Fibroblast of gingiva (primary cell): ENCODE measurements at regions not wholly inside any gene's neighbourhood (a gene's known extent, or its start where the extent isn't known, plus 50 kb on each side); places are given as distances from the start of the nearest gene placed in this dataset.
"Not testable (repeated sequence)": the region's sequence is repeated elsewhere in the genome, so short reads cannot be mapped to it uniquely, and the experiment has no call there.

ENCODE experiments used
- DNase-seq: peaks from one replicate; pipeline ENCODE4 v3.0.0-alpha.2; 2011; ENCODE audit warnings: low read depth

- peak; percentile 53 for DNase-seq
These were observed 50.3 kb downstream of the GASK1B start for GRCh38 chr4:158122501-158122900.

- peak; percentile 98 for DNase-seq
These were observed 51.7 kb downstream of the GASK1B start for GRCh38 chr4:158121161-158121579.

GRCh38 chr4:158120645-158121151, 52.1 kb downstream of the GASK1B start:
- peak; percentile 96 for DNase-seq

- DNase-seq: no peak
These were observed 60.2 kb downstream of the GASK1B start for GRCh38 chr4:158112611-158113010.

- no peak for DNase-seq
These were observed 61.6 kb downstream of the GASK1B start for GRCh38 chr4:158111241-158111640.

GRCh38 chr4:158102904-158103303, 69.9 kb downstream of the GASK1B start:
- no peak for DNase-seq

GRCh38 chr4:158099686-158100085, 73.1 kb downstream of the GASK1B start:
- DNase-seq: no peak

- DNase-seq: no peak
These were observed 74.0 kb downstream of the GASK1B start for GRCh38 chr4:158098802-158099201.

- DNase-seq: no peak
These were observed 78.3 kb downstream of the GASK1B start for GRCh38 chr4:158094413-158095134.

- peak; percentile 48 for DNase-seq
These were observed 82.5 kb downstream of the GASK1B start for GRCh38 chr4:158090323-158090722.

GRCh38 chr4:158089897-158090296, 82.9 kb downstream of the GASK1B start:
- not testable (repeated sequence) for DNase-seq

- no peak for DNase-seq
These were observed 92.5 kb downstream of the GASK1B start for GRCh38 chr4:158080354-158080753.

GRCh38 chr4:158079661-158080060, 93.2 kb downstream of the GASK1B start:
- DNase-seq: no peak

GRCh38 chr4:158077835-158078234, 95.0 kb downstream of the GASK1B start:
- no peak for DNase-seq

GRCh38 chr4:158074851-158075250, 98.0 kb downstream of the GASK1B start:
- DNase-seq: no peak

GRCh38 chr4:158071931-158072330, 100.9 kb downstream of the GASK1B start:
- DNase-seq: no peak

GRCh38 chr4:158068068-158068467, 104.8 kb downstream of the GASK1B start:
- DNase-seq: no peak

- DNase-seq: no peak
These were observed 105.2 kb downstream of the GASK1B start for GRCh38 chr4:158067646-158068045.

GRCh38 chr4:158065603-158066002, 107.2 kb downstream of the GASK1B start:
- no peak for DNase-seq

- no peak for DNase-seq
These were observed 107.6 kb downstream of the GASK1B start for GRCh38 chr4:158065176-158065575.

- DNase-seq: no peak
These were observed 116.1 kb downstream of the GASK1B start for GRCh38 chr4:158056689-158057245.

- DNase-seq: no peak
These were observed 117.2 kb downstream of the GASK1B start for GRCh38 chr4:158055668-158056067.

GRCh38 chr4:158053801-158054200, 119.0 kb downstream of the GASK1B start:
- DNase-seq: no peak

GRCh38 chr4:158053086-158053485, 119.7 kb downstream of the GASK1B start:
- no peak for DNase-seq
